ENCODE measurements at regions not wholly inside any gene's neighbourhood (a gene's known extent, or its start where the extent isn't known, plus 50 kb on each side); places are given as distances from the start of the nearest gene placed in this dataset.

DNA sequence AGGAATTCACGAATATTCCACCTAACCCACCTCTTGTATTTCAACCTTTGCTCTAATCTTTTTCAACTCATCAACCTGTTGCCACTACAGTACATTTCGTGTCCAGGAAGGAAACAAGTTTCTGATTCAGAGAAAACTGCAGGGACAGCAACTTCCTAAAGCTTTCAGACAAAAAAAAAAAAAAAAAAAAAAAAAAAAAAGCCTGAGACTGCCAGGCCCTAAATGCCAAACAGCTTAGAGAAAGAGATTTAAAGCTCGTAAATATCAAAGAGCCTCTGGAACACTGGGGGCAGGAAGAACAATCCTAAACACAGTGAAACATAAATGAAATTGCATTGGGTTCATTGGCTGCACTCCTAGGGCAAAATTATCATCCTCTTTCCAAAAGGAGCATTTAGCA is 411.2 kb upstream of the SPTLC3 start:
- TF ChIP-seq EZH2 (IDR thresholded peaks at IDR 0.05; ENCODE audit: borderline replicate concordance, low read length) (no peak), CTCF (IDR thresholded peaks at IDR 0.05; ENCODE audit: low read length) (no peak)
